ENCODE measurements at regions not wholly inside any gene's neighbourhood (a gene's known extent, or its start where the extent isn't known, plus 50 kb on each side); places are given as distances from the start of the nearest gene placed in this dataset.

- TF ChIP-seq POLR2A (IDR thresholded peaks at IDR 0.05), result no peak
- TF ChIP-seq CTCF (IDR thresholded peaks at IDR 0.05), result no peak
- no peak overlapping the region for H3K4me3 ChIP-seq (ENCODE audit: low read depth, poor library complexity, severe bottlenecking)
- DNase-seq (ENCODE audit: low spot score in 2 of 2), result no peak
- intact Hi-C loops (cut with DNase I; ENCODE audit: low total_unique reads), result loop anchor here (2.0 kb wide), 1 partner anchor 99 kb away; no protein-coding TSS in a partner anchor
- 88 to 94% methylated on average over 7 of the region's 7 CpGs for WGBS, 2 donors
These were observed 53.9 kb upstream of the NFE2L3 start for GRCh38 chr7:26097837-26098668.

GRCh38 chr7:26099236-26099635 is 52.8 kb upstream of the NFE2L3 start:
- no peak for DNase-seq (ENCODE audit: low spot score in 2 of 2)
- TF ChIP-seq CTCF (IDR thresholded peaks at IDR 0.05) (no peak), POLR2A (IDR thresholded peaks at IDR 0.05) (no peak)
- H3K4me3 ChIP-seq (ENCODE audit: low read depth, poor library complexity, severe bottlenecking), result no peak overlapping the region
- intact Hi-C loops (cut with DNase I; ENCODE audit: low total_unique reads), result no loop called here
- WGBS, 2 donors, result 90 to 91% methylated on average over 7 of the region's 7 CpGs

GRCh38 chr7:26100406-26101339 is 51.3 kb upstream of the NFE2L3 start:
- 79 to 85% methylated on average over 17 of the region's 17 CpGs for WGBS, 2 donors
- TF ChIP-seq CTCF (IDR thresholded peaks at IDR 0.05) (no peak), POLR2A (IDR thresholded peaks at IDR 0.05) (no peak)
- DNase-seq (ENCODE audit: low spot score in 2 of 2), result no peak
- intact Hi-C loops (cut with DNase I; ENCODE audit: low total_unique reads), result no loop called here
- H3K4me3 ChIP-seq (ENCODE audit: low read depth, poor library complexity, severe bottlenecking), result no peak overlapping the region

GRCh38 chr7:26101361-26102151 is 50.4 kb upstream of the NFE2L3 start:
- TF ChIP-seq POLR2A (IDR thresholded peaks at IDR 0.05), result no peak
- TF ChIP-seq CTCF (IDR thresholded peaks at IDR 0.05), result no peak
- H3K4me3 ChIP-seq (ENCODE audit: low read depth, poor library complexity, severe bottlenecking), result no peak overlapping the region
- DNase-seq (ENCODE audit: low spot score in 2 of 2), result no peak
- 45 to 49% methylated on average over 16 of the region's 16 CpGs for WGBS, 2 donors
- intact Hi-C loops (cut with DNase I; ENCODE audit: low total_unique reads), result no loop called here

- intact Hi-C loops (cut with DNase I; ENCODE audit: low total_unique reads), result no loop called here
- no peak overlapping the region for H3K4me3 ChIP-seq (ENCODE audit: low read depth, poor library complexity, severe bottlenecking)
- WGBS, 2 donors, result 54 to 66% methylated on average over 4 of the region's 4 CpGs
- no peak for TF ChIP-seq POLR2A (IDR thresholded peaks at IDR 0.05)
- TF ChIP-seq CTCF (IDR thresholded peaks at IDR 0.05), result no peak
- DNase-seq (ENCODE audit: low spot score in 2 of 2), result no peak
These were observed 49.8 kb upstream of the NFE2L3 start for GRCh38 chr7:26102176-26102575.
